Fibroblast of lung (primary cell): ENCODE measurements at regions not wholly inside any gene's neighbourhood (a gene's known extent, or its start where the extent isn't known, plus 50 kb on each side); places are given as distances from the start of the nearest gene placed in this dataset.
"Not testable (repeated sequence)": the region's sequence is repeated elsewhere in the genome, so short reads cannot be mapped to it uniquely, and the experiment has no call there.

ENCODE experiments used
- DNase-seq, 2 donors: peaks; one replicate each; pipeline versions ENCODE4 v3.0.0 to v3.0.0-alpha.2; 2010; ENCODE audit warnings: low read depth in 2 of 2
- H2AFZ ChIP-seq: 2 replicates; pipeline ENCODE4 v1.5.1; 2012; ENCODE audit warnings: low read length, control low read depth, inconsistent platforms
- H3K27ac ChIP-seq: 2 replicates; pipeline ENCODE4 v1.5.1; 2011; ENCODE audit warnings: low read length, control low read depth; ENCODE audit not compliant: insufficient read depth
- H3K27me3 ChIP-seq: 2 replicates; pipeline ENCODE4 v1.5.1; 2011; ENCODE audit warnings: mild to moderate bottlenecking, low read length; ENCODE audit not compliant: control insufficient read depth, insufficient read depth
- H3K36me3 ChIP-seq: 2 replicates; pipeline ENCODE4 v1.5.1; 2011; ENCODE audit warnings: low read length; ENCODE audit not compliant: control insufficient read depth, insufficient read depth
- H3K4me1 ChIP-seq: 2 replicates; pipeline ENCODE4 v1.5.1; 2011; ENCODE audit warnings: low read length; ENCODE audit not compliant: control insufficient read depth, insufficient read depth; ENCODE audit errors: extremely low read depth
- H3K4me2 ChIP-seq: 2 replicates; pipeline ENCODE4 v1.5.1; 2011; ENCODE audit warnings: low read length, control low read depth; ENCODE audit not compliant: insufficient read depth; ENCODE audit errors: extremely low read depth
- H3K4me3 ChIP-seq, 4 experiments: fragments of 200-600 bp in 1 of 4; sonication (generic) in 1 of 4; replicated peaks in 1 of 4; 2 replicates each; pipeline ENCODE4 v1.5.1; 2011 to 2016; ENCODE audit warnings: low read length in 4 of 4, low read depth in 3 of 4, mild to moderate bottlenecking in 3 of 4, control low read depth in 2 of 4, inconsistent platforms in 1 of 4, mixed read lengths in 1 of 4; ENCODE audit not compliant: insufficient read depth in 1 of 4; ENCODE audit errors: control extremely low read depth in 1 of 4
- H3K79me2 ChIP-seq: 2 replicates; pipeline ENCODE4 v1.5.1; 2012; ENCODE audit warnings: mild to moderate bottlenecking, low read length, inconsistent platforms; ENCODE audit not compliant: control insufficient read depth, insufficient read depth
- H3K9ac ChIP-seq: 2 replicates; pipeline ENCODE4 v1.5.1; 2011; ENCODE audit warnings: mild to moderate bottlenecking, low read length, control low read depth; ENCODE audit not compliant: insufficient read depth
- H3K9me3 ChIP-seq: 2 replicates; pipeline ENCODE4 v1.5.1; 2012; ENCODE audit warnings: low read depth, low read length; ENCODE audit not compliant: control insufficient read depth, insufficient read depth
- H4K20me1 ChIP-seq: 2 replicates; pipeline ENCODE4 v1.5.1; 2011; ENCODE audit warnings: low read length; ENCODE audit not compliant: control insufficient read depth, insufficient read depth; ENCODE audit errors: extremely low read depth
- EZH2 ChIP-seq: IDR thresholded peaks from 2 replicates; pipeline ENCODE4 v1.5.1; 2012; ENCODE audit warnings: low read length, control low read depth, mild to moderate bottlenecking; ENCODE audit errors: missing control alignments
- TF ChIP-seq, protein P1 (sequence below), 2 donors: IDR thresholded peaks in 1 of 2; conservative IDR thresholded peaks in 1 of 2; 1 replicate in 1 of 2; 2 replicates in 1 of 2; pipeline ENCODE4 v1.5.1; 2011 to 2012; ENCODE audit warnings: low read length in 2 of 2, control low read depth in 1 of 2, inconsistent platforms in 1 of 2, low read depth in 1 of 2, mild to moderate bottlenecking in 1 of 2

DNA sequence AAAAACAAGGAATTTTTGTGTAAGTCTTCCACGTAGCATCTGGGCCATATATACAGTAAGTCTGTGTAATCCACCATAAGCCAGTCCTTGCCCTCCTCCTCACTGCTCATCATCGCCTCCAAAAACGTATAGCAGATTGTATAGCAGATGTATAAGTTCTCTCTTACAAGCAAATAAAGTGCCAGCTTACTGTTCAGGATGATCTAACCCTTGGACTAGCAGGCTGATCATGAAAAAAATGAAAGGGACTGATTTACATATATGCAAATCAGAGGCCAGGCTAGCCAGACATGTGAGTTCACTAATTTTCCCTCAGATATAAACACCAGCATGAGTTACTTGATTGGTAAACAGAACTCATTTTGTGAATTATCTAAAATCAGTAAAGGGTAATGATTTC lies 171.5 kb downstream of the LY86 start:
- no peak overlapping the region for H3K4me2 ChIP-seq
- no peaks in the 10 kb centered on the region for H3K9me3 ChIP-seq
- DNase-seq = no peak
- TF ChIP-seq, protein P1, sequence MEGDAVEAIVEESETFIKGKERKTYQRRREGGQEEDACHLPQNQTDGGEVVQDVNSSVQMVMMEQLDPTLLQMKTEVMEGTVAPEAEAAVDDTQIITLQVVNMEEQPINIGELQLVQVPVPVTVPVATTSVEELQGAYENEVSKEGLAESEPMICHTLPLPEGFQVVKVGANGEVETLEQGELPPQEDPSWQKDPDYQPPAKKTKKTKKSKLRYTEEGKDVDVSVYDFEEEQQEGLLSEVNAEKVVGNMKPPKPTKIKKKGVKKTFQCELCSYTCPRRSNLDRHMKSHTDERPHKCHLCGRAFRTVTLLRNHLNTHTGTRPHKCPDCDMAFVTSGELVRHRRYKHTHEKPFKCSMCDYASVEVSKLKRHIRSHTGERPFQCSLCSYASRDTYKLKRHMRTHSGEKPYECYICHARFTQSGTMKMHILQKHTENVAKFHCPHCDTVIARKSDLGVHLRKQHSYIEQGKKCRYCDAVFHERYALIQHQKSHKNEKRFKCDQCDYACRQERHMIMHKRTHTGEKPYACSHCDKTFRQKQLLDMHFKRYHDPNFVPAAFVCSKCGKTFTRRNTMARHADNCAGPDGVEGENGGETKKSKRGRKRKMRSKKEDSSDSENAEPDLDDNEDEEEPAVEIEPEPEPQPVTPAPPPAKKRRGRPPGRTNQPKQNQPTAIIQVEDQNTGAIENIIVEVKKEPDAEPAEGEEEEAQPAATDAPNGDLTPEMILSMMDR (conservative IDR thresholded peaks at IDR 0.05 in 1 of 2, IDR thresholded peaks at IDR 0.05 in 1 of 2; ENCODE audit: low read depth in 1 of 2, low read length in 2 of 2) = no peak
- TF ChIP-seq EZH2 = no peak
- H3K36me3 ChIP-seq = no peaks in the 10 kb centered on the region
- H3K27me3 ChIP-seq = no peaks in the 10 kb centered on the region
- no peaks in the 10 kb centered on the region for H4K20me1 ChIP-seq
- H3K27ac ChIP-seq = no peak overlapping the region
- no peaks in the 10 kb centered on the region for H3K79me2 ChIP-seq
- peaks cover 4% of the 10 kb centered on the region for H3K4me1 ChIP-seq
- no peak overlapping the region for H3K9ac ChIP-seq
- no peak overlapping the region for H3K4me3 ChIP-seq
- H2AFZ ChIP-seq = no peak overlapping the region

DNA sequence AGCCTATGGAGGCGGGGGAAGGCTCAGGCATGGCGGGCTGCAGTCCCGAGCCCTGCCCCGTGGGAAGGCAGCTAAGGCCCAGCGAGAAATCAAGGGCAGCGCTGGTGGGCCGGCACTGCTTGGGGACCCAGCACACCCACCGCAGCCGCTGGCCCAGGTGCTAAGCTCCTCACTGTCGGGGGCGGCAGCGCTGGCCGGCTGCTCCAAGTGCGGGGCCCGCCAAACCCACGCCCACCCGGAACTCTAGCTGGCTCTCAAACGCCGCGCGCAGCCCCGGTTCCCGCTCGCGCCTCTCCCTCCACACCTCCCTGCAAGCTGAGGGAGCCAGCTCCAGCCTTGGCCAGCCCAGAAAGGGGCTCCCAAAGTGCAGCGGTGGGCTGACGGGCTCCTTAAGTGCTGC lies 174.0 kb downstream of the LY86 start:
- DNase-seq, H3K36me3 ChIP-seq, H3K27me3 ChIP-seq, H3K4me3 ChIP-seq, H3K9me3 ChIP-seq, H3K4me2 ChIP-seq, H3K79me2 ChIP-seq, H2AFZ ChIP-seq, H3K9ac ChIP-seq, H3K27ac ChIP-seq, H4K20me1 ChIP-seq, H3K4me1 ChIP-seq: not testable (repeated sequence)

DNA sequence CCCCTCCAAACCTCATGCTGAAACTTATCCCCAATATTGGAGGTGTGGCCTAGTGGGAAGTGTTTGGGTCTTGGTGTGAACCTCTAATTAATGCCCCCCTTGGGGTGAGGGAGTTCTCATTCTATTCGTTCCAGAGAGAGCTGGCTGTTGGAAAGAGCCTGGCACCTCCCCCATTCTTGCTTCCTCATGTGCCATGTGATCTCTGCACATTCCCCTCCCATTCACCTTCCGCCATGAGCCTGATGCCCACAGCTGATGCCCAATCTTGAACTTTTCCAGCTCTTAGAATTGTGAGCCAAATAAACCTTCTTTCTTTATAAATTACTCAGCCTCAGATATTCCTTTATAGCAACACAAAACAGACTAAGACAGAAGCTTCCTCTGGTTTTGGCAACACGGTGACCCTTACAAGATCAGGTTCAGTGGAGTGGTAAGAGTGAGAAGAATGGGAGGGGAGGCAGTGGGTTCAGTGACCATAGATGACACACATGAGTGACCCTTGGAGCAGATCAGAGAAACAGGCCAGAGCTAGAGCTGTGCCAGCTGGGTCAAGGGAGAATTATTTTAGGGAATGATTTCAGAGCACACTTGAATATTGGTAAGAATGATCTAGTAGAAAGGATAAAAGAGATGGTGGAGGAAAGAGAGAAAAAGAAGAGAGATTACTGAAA lies 176.4 kb downstream of the LY86 start:
- no peak overlapping the region for H3K4me3 ChIP-seq

More for the DNA sequence above, 176.4 kb downstream of the LY86 start:
- no peak for DNase-seq
- Histone ChIP-seq H3K4me1 (no peaks in the 10 kb centered on the region), H2AFZ (no peak overlapping the region), H3K4me2 (no peak overlapping the region), H3K36me3 (no peaks in the 10 kb centered on the region), H3K27me3 (no peaks in the 10 kb centered on the region), H3K27ac (no peak overlapping the region), H3K9me3 (no peaks in the 10 kb centered on the region), H4K20me1 (no peaks in the 10 kb centered on the region), H3K79me2 (no peaks in the 10 kb centered on the region), H3K9ac (no peak overlapping the region)
- no peak for TF ChIP-seq EZH2
- TF ChIP-seq, protein P1 (conservative IDR thresholded peaks at IDR 0.05 in 1 of 2, IDR thresholded peaks at IDR 0.05 in 1 of 2; ENCODE audit: low read depth in 1 of 2, low read length in 2 of 2) = no peak
